Trophoblast cell (in vitro differentiated cells and primary cell): ENCODE measurements at regions not wholly inside any gene's neighbourhood (a gene's known extent, or its start where the extent isn't known, plus 50 kb on each side); places are given as distances from the start of the nearest gene placed in this dataset.

Experiments used
- DNase-seq, 2 donors: peaks; one replicate each; pipeline ENCODE4 v3.0.0-alpha.2; 2016
- H2AFZ ChIP-seq: 2 replicates; pipeline ENCODE4 v1.6.1; 2013; ENCODE audit warnings: low read length, moderate library complexity, mild to moderate bottlenecking; ENCODE audit not compliant: insufficient read depth, poor library complexity
- H2AK5ac ChIP-seq: 2 replicates; pipeline ENCODE4 v1.6.1; 2013; ENCODE audit warnings: mild to moderate bottlenecking, low read length
- H2BK120ac ChIP-seq: 2 replicates; pipeline ENCODE4 v1.6.1; 2013; ENCODE audit warnings: low read length, mild to moderate bottlenecking, moderate library complexity; ENCODE audit not compliant: insufficient read depth, poor library complexity
- H2BK12ac ChIP-seq: 2 replicates; pipeline ENCODE4 v1.6.1; 2013; ENCODE audit warnings: mild to moderate bottlenecking, low read length, moderate library complexity
- H2BK5ac ChIP-seq: 2 replicates; pipeline ENCODE4 v1.6.1; 2013; ENCODE audit warnings: low read length, low read depth, moderate library complexity, mild to moderate bottlenecking; ENCODE audit not compliant: poor library complexity
- H3K14ac ChIP-seq: 2 replicates; pipeline ENCODE4 v1.6.1; 2013; ENCODE audit warnings: mild to moderate bottlenecking, low read length
- H3K18ac ChIP-seq: 2 replicates; pipeline ENCODE4 v1.6.1; 2013; ENCODE audit warnings: mild to moderate bottlenecking, low read length
- H3K23ac ChIP-seq: 2 replicates; pipeline ENCODE4 v1.6.1; 2013; ENCODE audit warnings: low read length
- H3K27ac ChIP-seq: 2 replicates; pipeline ENCODE4 v1.5.1; 2013; ENCODE audit warnings: low read depth, mild to moderate bottlenecking, inconsistent platforms, low read length, moderate library complexity
- H3K27me3 ChIP-seq: 2 replicates; pipeline ENCODE4 v1.6.1; 2013; ENCODE audit warnings: inconsistent platforms, mild to moderate bottlenecking, low read length, moderate library complexity; ENCODE audit not compliant: insufficient read depth
- H3K36me3 ChIP-seq, 2 experiments: 1 replicate in 1 of 2; 2 replicates in 1 of 2; pipeline ENCODE4 v1.6.1; 2013; ENCODE audit warnings: low read length in 2 of 2, mild to moderate bottlenecking in 2 of 2, moderate library complexity in 1 of 2; ENCODE audit not compliant: insufficient read depth in 2 of 2, control insufficient read depth in 1 of 2
- H3K4ac ChIP-seq: 2 replicates; pipeline ENCODE4 v1.6.1; 2013; ENCODE audit warnings: low read depth, mild to moderate bottlenecking, low read length, moderate library complexity
- H3K4me1 ChIP-seq, 2 experiments: 1 replicate in 1 of 2; 2 replicates in 1 of 2; pipeline ENCODE4 v1.6.1; 2013; ENCODE audit warnings: low read length in 2 of 2, mild to moderate bottlenecking in 2 of 2, moderate library complexity in 1 of 2; ENCODE audit not compliant: insufficient read depth in 2 of 2, control insufficient read depth in 1 of 2
- H3K4me2 ChIP-seq: 2 replicates; pipeline ENCODE4 v1.6.1; 2013; ENCODE audit warnings: inconsistent platforms, mild to moderate bottlenecking, low read length, moderate library complexity
- H3K4me3 ChIP-seq: 2 replicates; pipeline ENCODE4 v1.5.1; 2013; ENCODE audit warnings: mild to moderate bottlenecking, low read depth, low read length, inconsistent platforms
- H3K79me1 ChIP-seq: one replicate; pipeline ENCODE4 v1.6.1; 2013; ENCODE audit warnings: low read length
- H3K79me2 ChIP-seq: 2 replicates; pipeline ENCODE4 v1.6.1; 2013; ENCODE audit warnings: low read length, mild to moderate bottlenecking; ENCODE audit not compliant: control insufficient read depth, insufficient read depth, poor library complexity
- H3K9ac ChIP-seq: 2 replicates; pipeline ENCODE4 v1.6.1; 2013; ENCODE audit warnings: mild to moderate bottlenecking, low read length
- H3K9me3 ChIP-seq: 2 replicates; pipeline ENCODE4 v1.6.1; 2013; ENCODE audit warnings: low read depth, mild to moderate bottlenecking, control low read depth, inconsistent platforms, low read length; ENCODE audit not compliant: insufficient read depth
- H4K12ac ChIP-seq: 2 replicates; pipeline ENCODE4 v1.6.1; 2013; ENCODE audit warnings: low read depth, mild to moderate bottlenecking, low read length, moderate library complexity
- H4K8ac ChIP-seq: 2 replicates; pipeline ENCODE4 v1.6.1; 2013; ENCODE audit warnings: low read depth, mild to moderate bottlenecking, low read length, moderate library complexity
- H4K91ac ChIP-seq: one replicate; pipeline ENCODE4 v1.6.1; 2013; ENCODE audit warnings: low read depth, mild to moderate bottlenecking, low read length, moderate library complexity
- WGBS: extraction: QIAGEN DNeasy Blood & Tissue Kit; methylation state at CpG from one replicate; pipeline ENCODE4 v1.1.7; 2013; ENCODE audit warnings: missing lambda C conversion rate; ENCODE audit not compliant: insufficient read length, insufficient coverage; ENCODE audit errors: extremely low coverage; 5-methylcytosine and 5-hydroxymethylcytosine counted together

DNA sequence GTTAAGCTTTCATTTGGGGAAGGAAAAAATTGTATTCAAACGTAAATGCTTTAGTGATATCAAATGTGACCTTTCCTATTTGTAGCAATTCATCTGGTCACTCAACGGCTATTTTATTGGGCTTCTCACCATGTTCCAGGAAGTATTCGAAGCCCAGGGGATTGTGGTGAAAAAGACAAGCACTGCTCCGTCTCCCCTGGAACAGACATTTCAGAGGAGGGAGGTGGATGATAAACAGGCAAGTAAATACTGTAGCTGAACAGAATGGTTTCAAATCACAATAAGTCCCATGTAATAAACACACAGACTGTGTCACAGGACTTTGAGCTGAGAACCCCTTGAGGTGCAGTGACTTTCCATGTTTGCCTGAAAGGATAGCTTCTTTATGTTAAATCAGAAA lies 464.7 kb upstream of the HNRNPA3 start:
- no peaks in the 10 kb centered on the region for H3K4me1 ChIP-seq
- no peaks in the 10 kb centered on the region for H3K79me2 ChIP-seq
- H3K27ac ChIP-seq: no peak overlapping the region
- no peak overlapping the region for H2AK5ac ChIP-seq
- no peak overlapping the region for H4K12ac ChIP-seq
- H3K23ac ChIP-seq: no peak overlapping the region
- no peaks in the 10 kb centered on the region for H3K9me3 ChIP-seq
- H2BK5ac ChIP-seq: no peak overlapping the region
- no peak overlapping the region for H3K9ac ChIP-seq
- H2AFZ ChIP-seq: no peak overlapping the region
- no peak overlapping the region for H4K91ac ChIP-seq
- no CpG with 5 or more reads among the region's 4 CpGs for WGBS
- no peak overlapping the region for H4K8ac ChIP-seq
- H3K4ac ChIP-seq: no peak overlapping the region
- H3K36me3 ChIP-seq: no peaks in the 10 kb centered on the region
- no peak overlapping the region for H2BK120ac ChIP-seq
- no peaks in the 10 kb centered on the region for H3K79me1 ChIP-seq
- no peak overlapping the region for H2BK12ac ChIP-seq
- H3K14ac ChIP-seq: no peak overlapping the region
- DNase-seq: no peak
- H3K27me3 ChIP-seq: no peaks in the 10 kb centered on the region
- no peak overlapping the region for H3K18ac ChIP-seq
- no peak overlapping the region for H3K4me2 ChIP-seq
- H3K4me3 ChIP-seq: no peak overlapping the region

DNA sequence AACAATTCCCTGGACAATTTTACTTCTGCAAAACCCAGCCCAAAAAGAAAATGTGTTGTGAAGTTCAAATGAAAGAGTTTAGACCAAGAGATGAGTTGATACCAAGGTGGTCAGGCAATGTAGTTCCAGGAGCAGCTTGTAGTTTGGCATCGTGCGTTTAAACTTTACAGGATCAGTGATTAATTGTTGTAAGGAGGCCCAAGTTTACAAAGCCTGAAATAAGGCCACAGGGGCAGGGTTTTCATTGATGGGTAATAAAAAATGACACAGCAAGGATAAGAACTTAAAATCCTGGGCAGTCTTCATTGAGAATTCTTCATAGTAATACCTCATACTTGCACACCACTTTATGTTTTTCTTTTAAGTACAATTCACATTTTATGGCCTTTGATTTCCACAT lies 463.9 kb upstream of the HNRNPA3 start:
- no peak overlapping the region for H3K4me2 ChIP-seq
- H3K79me2 ChIP-seq: no peaks in the 10 kb centered on the region
- whole genome bisulfite sequencing: no CpG with 5 or more reads among the region's 2 CpGs
- no peak overlapping the region for H4K8ac ChIP-seq
- H3K4me1 ChIP-seq: no peaks in the 10 kb centered on the region
- no peak overlapping the region for H3K4me3 ChIP-seq
- H2BK12ac ChIP-seq: no peak overlapping the region
- no peak overlapping the region for H3K9ac ChIP-seq
- H4K91ac ChIP-seq: no peak overlapping the region
- no peak overlapping the region for H3K14ac ChIP-seq
- no peak overlapping the region for H2AK5ac ChIP-seq
- H3K18ac ChIP-seq: no peak overlapping the region
- no peak overlapping the region for H4K12ac ChIP-seq
- no peak overlapping the region for H2BK5ac ChIP-seq
- H3K23ac ChIP-seq: no peak overlapping the region
- no peaks in the 10 kb centered on the region for H3K27me3 ChIP-seq
- H3K27ac ChIP-seq: no peak overlapping the region
- H2AFZ ChIP-seq: no peak overlapping the region
- H3K9me3 ChIP-seq: no peaks in the 10 kb centered on the region
- no peaks in the 10 kb centered on the region for H3K36me3 ChIP-seq
- no peaks in the 10 kb centered on the region for H3K79me1 ChIP-seq
- DNase-seq: no peak
- H2BK120ac ChIP-seq: no peak overlapping the region
- H3K4ac ChIP-seq: no peak overlapping the region

- Histone ChIP-seq H4K91ac (no peak overlapping the region), H2AK5ac (no peak overlapping the region), H3K9ac (no peak overlapping the region), H3K4me1 (no peaks in the 10 kb centered on the region), H3K79me2 (no peaks in the 10 kb centered on the region), H3K79me1 (no peaks in the 10 kb centered on the region), H4K12ac (no peak overlapping the region), H2BK120ac (no peak overlapping the region), H3K9me3 (no peaks in the 10 kb centered on the region), H3K27me3 (no peaks in the 10 kb centered on the region), H3K27ac (no peak overlapping the region), H2BK5ac (no peak overlapping the region), H3K4ac (no peak overlapping the region), H3K18ac (no peak overlapping the region), H4K8ac (no peak overlapping the region), H2BK12ac (no peak overlapping the region), H3K23ac (no peak overlapping the region), H3K36me3 (no peaks in the 10 kb centered on the region), H3K4me2 (no peak overlapping the region), H3K14ac (no peak overlapping the region), H3K4me3 (no peak overlapping the region), H2AFZ (no peak overlapping the region)
- WGBS: no CpG with 5 or more reads among the region's 6 CpGs
- DNase-seq: no peak
Measured at GRCh38 chr2:176751314-176752227, 461.0 kb upstream of the HNRNPA3 start.

- no peaks in the 10 kb centered on the region for H3K79me1 ChIP-seq
- no peak overlapping the region for H2BK5ac ChIP-seq
- H3K27ac ChIP-seq: no peak overlapping the region
- H3K79me2 ChIP-seq: no peaks in the 10 kb centered on the region
- H3K4me2 ChIP-seq: no peak overlapping the region
- H3K9ac ChIP-seq: no peak overlapping the region
- H3K9me3 ChIP-seq: no peaks in the 10 kb centered on the region
- no peak overlapping the region for H3K4ac ChIP-seq
- no peak overlapping the region for H3K18ac ChIP-seq
- no peak overlapping the region for H2AFZ ChIP-seq
- no peaks in the 10 kb centered on the region for H3K27me3 ChIP-seq
- no CpG with 5 or more reads among the region's 1 CpG for WGBS
- H4K8ac ChIP-seq: no peak overlapping the region
- H2AK5ac ChIP-seq: no peak overlapping the region
- no peak overlapping the region for H2BK120ac ChIP-seq
- H3K23ac ChIP-seq: no peak overlapping the region
- no peak overlapping the region for H3K14ac ChIP-seq
- H4K12ac ChIP-seq: no peak overlapping the region
- no peaks in the 10 kb centered on the region for H3K4me1 ChIP-seq
- no peak for DNase-seq
- no peak overlapping the region for H3K4me3 ChIP-seq
- H3K36me3 ChIP-seq: no peaks in the 10 kb centered on the region
- H4K91ac ChIP-seq: no peak overlapping the region
- no peak overlapping the region for H2BK12ac ChIP-seq
Measured at GRCh38 chr2:176752295-176752694, 460.3 kb upstream of the HNRNPA3 start.
